ENCODE measurements at regions not wholly inside any gene's neighbourhood (a gene's known extent, or its start where the extent isn't known, plus 50 kb on each side); places are given as distances from the start of the nearest gene placed in this dataset.
"Not testable (repeated sequence)": the region's sequence is repeated elsewhere in the genome, so short reads cannot be mapped to it uniquely, and the experiment has no call there.

GRCh38 chr11:34790620-34791019, 125.6 kb downstream of the APIP start:
- Histone ChIP-seq H3K4me3 (no peak overlapping the region), H3K27me3 (no peaks in the 10 kb centered on the region), H4K20me1 (no peaks in the 10 kb centered on the region), H3K36me3 (no peaks in the 10 kb centered on the region), H3K9ac (no peak overlapping the region), H3K4me2 (no peak overlapping the region), H3K27ac (no peak overlapping the region), H3K4me1 (peaks cover 0 to 5% (median 0%) of the 10 kb centered on the region in 10 experiments; a peak in 1 of 20 replicates), H3K9me3 (replicated peaks in 1 of 11) (peaks cover 7 to 18% (median 15%) of the 10 kb centered on the region in 11 experiments; a peak in 19 of 22 replicates)
- TF ChIP-seq Cebpa-rat (IDR thresholded peaks at IDR 0.05): no peak

DNA sequence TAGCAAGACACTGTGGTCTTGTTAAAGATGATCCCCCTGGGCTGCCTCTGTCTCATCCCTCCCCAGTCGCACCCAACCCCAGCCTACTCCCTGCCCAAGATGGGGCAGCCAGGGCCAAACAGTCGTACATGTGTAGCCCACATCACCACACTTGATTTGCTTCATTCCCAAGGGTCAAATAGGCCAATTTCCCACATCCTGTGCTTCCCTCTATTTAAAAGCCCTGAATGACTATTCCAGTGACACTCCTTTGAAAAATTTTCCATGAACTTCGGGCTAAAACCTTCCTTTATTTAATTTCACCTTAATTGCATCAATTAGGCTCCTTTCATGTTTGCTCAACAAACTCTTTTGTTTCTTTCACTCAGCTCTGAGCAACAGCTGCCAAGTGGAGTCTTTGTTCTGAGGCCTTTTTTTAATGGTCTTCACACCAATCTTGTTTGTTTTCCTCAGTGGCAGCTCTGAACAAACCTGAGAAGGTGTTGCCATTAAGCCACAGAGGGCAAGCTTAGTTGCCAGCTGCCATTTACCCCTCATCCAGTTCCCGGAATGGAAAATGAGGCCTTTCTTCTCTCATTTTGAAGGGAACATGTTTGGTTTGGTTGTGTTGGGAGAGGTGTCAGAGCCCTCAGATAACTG, 126.9 kb downstream of the APIP start:
- H3K27me3 ChIP-seq: no peaks in the 10 kb centered on the region
- H3K4me3 ChIP-seq: no peak overlapping the region
- H3K27ac ChIP-seq: no peak overlapping the region
- 0 out of 22 replicates have a peak overlapping the region, but pooled peaks of 1 of the 11 experiments have one; percentile 8 for H3K4me2 ChIP-seq
- no peaks in the 10 kb centered on the region for H4K20me1 ChIP-seq
- H3K9me3 ChIP-seq (replicated peaks in 1 of 11): peaks cover 7 to 18% (median 15%) of the 10 kb centered on the region in 11 experiments; a peak in 19 of 22 replicates
- H3K9ac ChIP-seq: no peak overlapping the region
- peaks cover 0 to 5% (median 0%) of the 10 kb centered on the region in 10 experiments; a peak in 1 of 20 replicates for H3K4me1 ChIP-seq
- no peaks in the 10 kb centered on the region for H3K36me3 ChIP-seq
- TF ChIP-seq Cebpa-rat (IDR thresholded peaks at IDR 0.05): no peak

DNA sequence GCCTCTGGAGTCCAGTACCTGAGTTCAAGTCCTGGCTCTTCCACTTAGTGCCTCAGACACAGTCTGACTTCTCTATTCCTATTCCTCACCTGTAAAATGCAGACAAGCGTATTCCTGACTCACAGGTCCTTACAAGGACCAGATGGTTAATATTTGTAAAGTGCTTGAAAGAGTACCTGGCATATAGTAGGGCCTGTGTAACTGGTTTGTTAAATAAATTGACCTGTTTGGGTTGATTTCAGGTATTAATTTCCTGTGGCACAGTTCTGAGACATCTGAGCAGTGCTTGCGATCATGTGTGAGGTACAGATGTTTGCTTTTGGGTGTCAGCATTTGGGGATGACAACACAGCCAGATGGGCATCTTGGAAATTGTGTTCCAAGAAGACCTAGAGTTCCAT, 127.5 kb downstream of the APIP start:
- H3K9ac ChIP-seq: no peak overlapping the region
- no peak overlapping the region for H3K4me3 ChIP-seq
- no peak for TF ChIP-seq Cebpa-rat (IDR thresholded peaks at IDR 0.05)
- no peaks in the 10 kb centered on the region for H3K27me3 ChIP-seq
- H3K27ac ChIP-seq: no peak overlapping the region
- H3K36me3 ChIP-seq: no peaks in the 10 kb centered on the region
- peaks cover 7 to 18% (median 15%) of the 10 kb centered on the region in 11 experiments; a peak in 20 of 22 replicates for H3K9me3 ChIP-seq (replicated peaks in 1 of 11)
- no peaks in the 10 kb centered on the region for H4K20me1 ChIP-seq
- H3K4me2 ChIP-seq: no peak overlapping the region
- peaks cover 0 to 5% (median 0%) of the 10 kb centered on the region in 10 experiments; a peak in 1 of 20 replicates for H3K4me1 ChIP-seq

DNA sequence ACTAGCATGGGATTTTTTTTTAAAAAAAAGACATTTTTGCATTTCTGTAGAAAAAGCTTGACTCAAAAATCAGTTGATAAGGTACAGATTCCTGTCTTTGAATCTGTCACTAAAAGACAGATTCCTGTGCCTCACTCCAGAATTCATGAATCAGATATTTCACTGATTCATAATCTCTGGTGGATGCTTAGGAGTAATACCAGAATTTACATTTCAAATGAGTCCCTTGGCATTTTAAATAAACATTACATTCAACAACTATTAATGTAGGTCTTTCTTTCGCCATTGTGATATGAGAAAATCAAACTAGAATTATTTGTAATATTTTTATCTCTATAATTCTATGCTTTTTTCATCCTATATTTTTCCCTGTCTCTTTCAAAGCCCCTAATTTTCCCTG, 128.3 kb downstream of the APIP start:
- Histone ChIP-seq H4K20me1 (no peaks in the 10 kb centered on the region), H3K9me3 (replicated peaks in 1 of 11) (peaks cover 7 to 18% (median 15%) of the 10 kb centered on the region in 11 experiments; a peak in 20 of 22 replicates), H3K27ac (no peak overlapping the region), H3K9ac (no peak overlapping the region), H3K4me1 (peaks cover 0 to 5% (median 0%) of the 10 kb centered on the region in 10 experiments; a peak in 1 of 20 replicates), H3K36me3 (no peaks in the 10 kb centered on the region), H3K27me3 (no peaks in the 10 kb centered on the region), H3K4me3 (no peak overlapping the region), H3K4me2 (no peak overlapping the region)
- TF ChIP-seq Cebpa-rat (IDR thresholded peaks at IDR 0.05): no peak

DNA sequence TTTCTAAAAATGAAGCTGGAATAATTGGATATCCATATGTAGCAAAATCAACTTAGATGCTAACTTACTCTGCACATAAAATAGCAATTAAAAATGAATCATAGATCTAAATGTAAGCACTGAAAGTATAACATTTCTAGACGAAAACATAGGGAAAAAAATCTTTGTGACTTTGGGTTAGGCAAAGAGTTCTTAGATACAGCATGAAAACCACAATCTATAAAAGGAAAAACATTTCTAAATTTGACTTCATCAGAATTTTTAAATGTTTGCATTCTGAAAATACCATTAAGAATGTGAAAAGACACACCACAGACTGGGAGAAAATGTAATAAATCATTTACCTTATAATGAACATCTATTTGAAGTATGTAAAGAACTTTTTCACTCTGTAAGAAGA, 128.8 kb downstream of the APIP start:
- H4K20me1 ChIP-seq: no peaks in the 10 kb centered on the region
- H3K9me3 ChIP-seq (replicated peaks in 1 of 11): peaks cover 7 to 20% (median 15%) of the 10 kb centered on the region in 11 experiments; a peak in 20 of 22 replicates
- H3K27me3 ChIP-seq: no peaks in the 10 kb centered on the region
- H3K9ac ChIP-seq: no peak overlapping the region
- no peaks in the 10 kb centered on the region for H3K36me3 ChIP-seq
- TF ChIP-seq Cebpa-rat (IDR thresholded peaks at IDR 0.05): no peak
- no peak overlapping the region for H3K4me2 ChIP-seq
- H3K4me3 ChIP-seq: no peak overlapping the region
- H3K27ac ChIP-seq: no peak overlapping the region
- peaks cover 0 to 5% (median 0%) of the 10 kb centered on the region in 10 experiments; a peak in 1 of 20 replicates for H3K4me1 ChIP-seq

- no peak overlapping the region for H3K4me2 ChIP-seq
- H4K20me1 ChIP-seq: no peaks in the 10 kb centered on the region
- H3K4me1 ChIP-seq: peaks cover 0 to 5% (median 0%) of the 10 kb centered on the region in 10 experiments; a peak in 1 of 20 replicates
- H3K9ac ChIP-seq: no peak overlapping the region
- no peak overlapping the region for H3K27ac ChIP-seq
- H3K9me3 ChIP-seq (replicated peaks in 1 of 11): peaks cover 0 to 5% (median 2%) of the 10 kb centered on the region in 11 experiments; a peak in 16 of 22 replicates
- no peak for TF ChIP-seq Cebpa-rat (IDR thresholded peaks at IDR 0.05)
- H3K27me3 ChIP-seq: no peaks in the 10 kb centered on the region
- H3K36me3 ChIP-seq: no peaks in the 10 kb centered on the region
- no peak overlapping the region for H3K4me3 ChIP-seq
Observed at GRCh38 chr11:34784318-34784841, 131.8 kb downstream of the APIP start.

- no peaks in the 10 kb centered on the region for H4K20me1 ChIP-seq
- no peak overlapping the region for H3K4me3 ChIP-seq
- no peak overlapping the region for H3K27ac ChIP-seq
- H3K9ac ChIP-seq: no peak overlapping the region
- H3K4me2 ChIP-seq: no peak overlapping the region
- H3K9me3 ChIP-seq (replicated peaks in 1 of 11): peaks cover 0 to 4% (median 0%) of the 10 kb centered on the region in 11 experiments; a peak in 3 of 22 replicates
- H3K36me3 ChIP-seq: no peaks in the 10 kb centered on the region
- no peaks in the 10 kb centered on the region for H3K27me3 ChIP-seq
- TF ChIP-seq Cebpa-rat (IDR thresholded peaks at IDR 0.05): no peak
- 0 out of 20 replicates have a peak, but pooled peaks cover 0 to 5% (median 0%) of the 10 kb centered on the region in 10 experiments for H3K4me1 ChIP-seq
Observed at GRCh38 chr11:34783816-34784317, 132.3 kb downstream of the APIP start.

- not testable (repeated sequence) for H4K20me1 ChIP-seq; H3K27ac ChIP-seq; H3K36me3 ChIP-seq; H3K4me3 ChIP-seq; H3K4me1 ChIP-seq; H3K9ac ChIP-seq; H3K27me3 ChIP-seq; H3K9me3 ChIP-seq (replicated peaks in 1 of 11); H3K4me2 ChIP-seq
Observed at GRCh38 chr11:34781826-34782225, 134.4 kb downstream of the APIP start.

DNA sequence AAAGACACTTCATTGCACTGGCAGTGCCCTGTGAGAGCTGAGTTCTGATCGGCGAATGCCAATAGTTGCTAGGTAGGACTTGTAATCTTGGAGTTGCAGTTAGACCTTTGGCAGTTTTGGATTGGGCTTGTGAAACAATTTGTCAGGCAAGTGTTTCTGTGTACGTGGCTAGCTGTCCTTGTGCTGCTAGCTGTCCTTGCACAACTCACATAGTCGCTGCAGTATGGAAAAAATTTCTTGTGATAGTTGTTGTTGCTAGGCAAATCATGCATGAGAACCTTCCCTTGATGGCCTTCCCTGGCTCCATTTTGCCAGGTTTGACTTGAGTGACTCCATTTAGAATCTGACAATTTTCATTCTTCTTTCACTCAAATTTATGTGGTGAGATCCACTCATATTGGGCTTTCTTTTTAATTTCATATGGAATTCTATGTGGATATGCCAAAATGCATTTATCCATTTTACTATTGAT, 140.7 kb downstream of the APIP start:
- H4K20me1 ChIP-seq: no peaks in the 10 kb centered on the region
- no peaks in the 10 kb centered on the region for H3K4me1 ChIP-seq
- H3K4me3 ChIP-seq: no peak overlapping the region
- no peak overlapping the region for H3K4me2 ChIP-seq
- no peak for TF ChIP-seq Cebpa-rat (IDR thresholded peaks at IDR 0.05)
- no peaks in the 10 kb centered on the region for H3K9me3 ChIP-seq (replicated peaks in 1 of 11)
- H3K27me3 ChIP-seq: no peaks in the 10 kb centered on the region
- H3K36me3 ChIP-seq: no peaks in the 10 kb centered on the region
- H3K27ac ChIP-seq: no peak overlapping the region
- no peak overlapping the region for H3K9ac ChIP-seq

Data from BLaER1 treated with 17β-estradiol and CSF1 and Interleukin-3, amounts not matched to agents 10 nM and 100 nM (cell line).